IMR-90 (cell line): ENCODE measurements at regions not wholly inside any gene's neighbourhood (a gene's known extent, or its start where the extent isn't known, plus 50 kb on each side); places are given as distances from the start of the nearest gene placed in this dataset.

Experiments used
- ATAC-seq: fragments of 200-7000 bp; cut with Tn5 transposase; 2 replicates; pipeline ENCODE4 v1.9.1; 2020; ENCODE audit warnings: low read depth, mild to moderate bottlenecking, moderate library complexity
- BruUV-seq: library from RNA; stranded (reverse); fragments of 400-500 nt; replicated peaks from 2 replicates; lab custom pipeline; 2021; lab: Mats Ljungman, UMichigan
- CTCF ChIA-PET: fragments of 300-600 bp; formaldehyde crosslinking; extraction: SDS; loops from one replicate; lab custom pipeline; 2021; ENCODE audit warnings: antibody characterized with exemption; lab: Yijun Ruan, JAX
- POLR2A ChIA-PET: fragments of 300-600 bp; sonication (Branson Sonifier 250); formaldehyde crosslinking; loops from one replicate; lab custom pipeline; 2022; ENCODE audit warnings: antibody characterized with exemption; ENCODE audit not compliant: unreplicated experiment; lab: Charles Lee
- DNase-seq: peaks from one replicate; pipeline ENCODE4 v3.0.0; 2013
- H2AFZ ChIP-seq: replicated peaks from 2 replicates; pipeline ENCODE3; 2013; ENCODE audit warnings: low read length, mild to moderate bottlenecking; ENCODE audit not compliant: poor library complexity
- H2AK5ac ChIP-seq: 2 replicates; pipeline ENCODE4 v1.6.1; 2013; ENCODE audit warnings: low read depth, low read length, inconsistent platforms
- H2AK9ac ChIP-seq: replicated peaks from 2 replicates; pipeline ENCODE3; 2013; ENCODE audit warnings: mild to moderate bottlenecking, low read depth, low read length, moderate library complexity; ENCODE audit not compliant: poor library complexity
- H2BK120ac ChIP-seq: 2 replicates; pipeline ENCODE4 v1.6.1; 2013; ENCODE audit warnings: low read depth, low read length, inconsistent platforms
- H2BK15ac ChIP-seq: 3 replicates; pipeline ENCODE4 v1.6.1; 2013; ENCODE audit warnings: low read depth, low read length, inconsistent platforms
- H2BK20ac ChIP-seq: 2 replicates; pipeline ENCODE4 v1.6.1; 2013; ENCODE audit warnings: low read depth, mild to moderate bottlenecking, inconsistent platforms, low read length, moderate library complexity
- H2BK5ac ChIP-seq: 2 replicates; pipeline ENCODE4 v1.6.1; 2013; ENCODE audit warnings: mild to moderate bottlenecking, low read depth, low read length, inconsistent platforms; ENCODE audit not compliant: poor library complexity, severe bottlenecking
- H3K14ac ChIP-seq: replicated peaks from 2 replicates; pipeline ENCODE4 v1.6.1; 2013; ENCODE audit warnings: low read depth, low read length, inconsistent platforms
- H3K18ac ChIP-seq: 2 replicates; pipeline ENCODE4 v1.6.1; 2013; ENCODE audit warnings: low read depth, low read length, control low read depth
- H3K23ac ChIP-seq: 2 replicates; pipeline ENCODE4 v1.6.1; 2013; ENCODE audit warnings: low read depth, low read length, inconsistent platforms
- H3K27ac ChIP-seq: 2 replicates; pipeline ENCODE4 v1.5.1; 2013; ENCODE audit warnings: mild to moderate bottlenecking, control low read depth, low read length; ENCODE audit not compliant: insufficient read depth
- H3K27me3 ChIP-seq: 2 replicates; pipeline ENCODE4 v1.6.1; 2013; ENCODE audit warnings: low read length; ENCODE audit not compliant: control insufficient read depth, insufficient read depth
- H3K36me3 ChIP-seq: 2 replicates; pipeline ENCODE4 v1.6.1; 2013; ENCODE audit warnings: low read length, mixed read lengths; ENCODE audit not compliant: control insufficient read depth, insufficient read depth
- H3K4ac ChIP-seq: 2 replicates; pipeline ENCODE4 v1.6.1; 2013; ENCODE audit warnings: low read depth, low read length, inconsistent platforms
- H3K4me1 ChIP-seq: 2 replicates; pipeline ENCODE4 v1.6.1; 2013; ENCODE audit warnings: low read length, mixed read lengths; ENCODE audit not compliant: control insufficient read depth, insufficient read depth
- H3K4me2 ChIP-seq: 2 replicates; pipeline ENCODE4 v1.6.1; 2013; ENCODE audit warnings: low read depth, mild to moderate bottlenecking, control low read depth, low read length, moderate library complexity
- H3K4me3 ChIP-seq: 2 replicates; pipeline ENCODE4 v1.5.1; 2013; ENCODE audit warnings: low read depth, mild to moderate bottlenecking, control low read depth, low read length, moderate library complexity; ENCODE audit not compliant: insufficient read depth
- H3K56ac ChIP-seq: 2 replicates; pipeline ENCODE4 v1.6.1; 2013; ENCODE audit warnings: low read length, inconsistent platforms; ENCODE audit not compliant: insufficient read depth; ENCODE audit errors: extremely low read depth
- H3K79me1 ChIP-seq, 2 experiments: 2 replicates each; pipeline ENCODE4 v1.6.1; 2013; ENCODE audit warnings: low read length in 2 of 2, inconsistent platforms in 1 of 2, low read depth in 1 of 2
- H3K9ac ChIP-seq: 2 replicates; pipeline ENCODE4 v1.6.1; 2013; ENCODE audit warnings: low read depth, low read length, control low read depth
- H3K9me1 ChIP-seq: 2 replicates; pipeline ENCODE4 v1.6.1; 2013; ENCODE audit warnings: low read length, inconsistent platforms; ENCODE audit not compliant: insufficient read depth
- H3K9me3 ChIP-seq: 2 replicates; pipeline ENCODE4 v1.6.1; 2013; ENCODE audit warnings: low read length; ENCODE audit not compliant: control insufficient read depth, insufficient read depth
- H4K20me1 ChIP-seq: 2 replicates; pipeline ENCODE4 v1.6.1; 2013; ENCODE audit warnings: low read length, inconsistent platforms; ENCODE audit not compliant: insufficient read depth
- H4K5ac ChIP-seq: 2 replicates; pipeline ENCODE4 v1.6.1; 2013; ENCODE audit warnings: mild to moderate bottlenecking, low read depth, low read length, control low read depth
- H4K8ac ChIP-seq, 2 experiments: 2 replicates each; pipeline ENCODE4 v1.6.1; 2013; ENCODE audit warnings: low read depth in 2 of 2, low read length in 2 of 2, control low read depth in 1 of 2, inconsistent platforms in 1 of 2
- H4K91ac ChIP-seq: 2 replicates; pipeline ENCODE4 v1.6.1; 2013; ENCODE audit warnings: low read depth, low read length, inconsistent platforms; ENCODE audit not compliant: insufficient read depth
- BHLHE40 ChIP-seq: fragments of 150-350 bp; IDR thresholded peaks from 2 replicates; pipeline ENCODE4 v1.6.1; 2016; ENCODE audit warnings: mild to moderate bottlenecking, low read depth, low read length
- CEBPB ChIP-seq: IDR thresholded peaks from 2 replicates; pipeline ENCODE4 v1.6.1; 2012; ENCODE audit warnings: low read depth, low read length, improper control_type of control experiment
- FOS ChIP-seq: fragments of 150-350 bp; IDR thresholded peaks from 2 replicates; pipeline ENCODE4 v1.6.1; 2016; ENCODE audit warnings: low read depth, low read length
- MAFK ChIP-seq: IDR thresholded peaks from 2 replicates; pipeline ENCODE4 v1.6.1; 2012; ENCODE audit warnings: low read depth, low read length, improper control_type of control experiment
- MAZ ChIP-seq: IDR thresholded peaks from 2 replicates; pipeline ENCODE4 v1.6.1; 2012; ENCODE audit warnings: low read depth, mild to moderate bottlenecking, low read length, improper control_type of control experiment, moderate library complexity, borderline replicate concordance
- MXI1 ChIP-seq: IDR thresholded peaks from 2 replicates; pipeline ENCODE4 v1.6.1; 2012; ENCODE audit warnings: low read depth, mild to moderate bottlenecking, low read length, moderate library complexity, borderline replicate concordance
- NFE2L2 ChIP-seq: fragments of 150-350 bp; IDR thresholded peaks from 2 replicates; pipeline ENCODE4 v1.6.1; 2016; ENCODE audit warnings: low read depth, mild to moderate bottlenecking, low read length
- POLR2A ChIP-seq: IDR thresholded peaks from 2 replicates; pipeline ENCODE4 v1.6.1; 2012; ENCODE audit warnings: mild to moderate bottlenecking, low read depth, low read length
- RAD21 ChIP-seq: IDR thresholded peaks from 2 replicates; pipeline ENCODE4 v1.6.1; 2012; ENCODE audit warnings: low read length, improper control_type of control experiment
- SMC3 ChIP-seq: fragments of 150-350 bp; IDR thresholded peaks from 2 replicates; pipeline ENCODE4 v1.6.1; 2016; ENCODE audit warnings: low read depth, mild to moderate bottlenecking, antibody characterized with exemption, low read length, moderate library complexity
- USF2 ChIP-seq: fragments of 150-350 bp; IDR thresholded peaks from 2 replicates; pipeline ENCODE4 v1.6.1; 2017; ENCODE audit warnings: mild to moderate bottlenecking, antibody characterized with exemption, low read length, low read depth
- WGBS, 2 experiments: methylation state at CpG; one replicate each; pipeline versions ENCODE4 v1.1.5 to v1.1.7; 2013; ENCODE audit warnings: missing lambda C conversion rate in 2 of 2; ENCODE audit not compliant: insufficient read length in 1 of 2; ENCODE audit errors: extremely low coverage in 2 of 2; 5-methylcytosine and 5-hydroxymethylcytosine counted together
- dilution Hi-C: fragments of 300-500 bp; cut with HindIII; formaldehyde crosslinking; loops from one replicate; pipeline ENCODE4 v1.14.3; 2018; ENCODE audit warnings: low sequenced_read_pairs; ENCODE audit not compliant: unreplicated experiment
- in situ Hi-C: fragments of 300-500 bp; cut with MboI; formaldehyde crosslinking; loops from 3 replicates; pipeline ENCODE4 v1.14.3; 2019; ENCODE audit warnings: low sequenced_read_pairs, inconsistent platforms, mixed read lengths
- intact Hi-C: fragments of 100-400 bp; cut with micrococcal nuclease; formaldehyde crosslinking; loops from 2 replicates; pipeline ENCODE4 v1.10.0; 2022

GRCh38 chr21:27799861-27800260 lies 833.0 kb upstream of the ADAMTS5 start:
- Histone ChIP-seq H2BK20ac (no peak overlapping the region), H3K27ac (no peak overlapping the region), H3K36me3 (no peaks in the 10 kb centered on the region), H2BK5ac (no peak overlapping the region), H3K9ac (no peak overlapping the region), H3K4me3 (no peak overlapping the region), H4K8ac (no peak overlapping the region), H3K23ac (no peak overlapping the region), H3K9me3 (no peaks in the 10 kb centered on the region), H3K4me2 (0 out of 2 replicates have a peak overlapping the region, but pooled peaks have one; percentile 11), H3K14ac (peak overlapping the region; percentile 47; the same call in 1 of the 2 replicates), H4K5ac (no peak overlapping the region), H3K27me3 (no peaks in the 10 kb centered on the region), H4K91ac (no peak overlapping the region), H4K20me1 (no peaks in the 10 kb centered on the region), H2AK9ac (no peak overlapping the region), H3K4ac (no peak overlapping the region), H3K18ac (peak overlapping the region; percentile 34; the same call in 1 of the 2 replicates), H2BK120ac (no peak overlapping the region), H2BK15ac (no peak overlapping the region), H3K79me1 (no peaks in the 10 kb centered on the region), H3K56ac (no peak overlapping the region), H3K9me1 (0 out of 2 replicates have a peak, but pooled peaks cover 3% of the 10 kb centered on the region), H2AFZ (no peak overlapping the region), H3K4me1 (peaks cover 2% of the 10 kb centered on the region), H2AK5ac (no peak overlapping the region)
- in situ Hi-C loops (no loop called here), dilution Hi-C loops (no loop called here), intact Hi-C loops (loop anchor here (5.0 kb wide), 1 partner anchor 953 kb away; the partner anchor contains the start of gene ADAMTS1)
- POLR2A ChIA-PET = no interaction called here
- CTCF ChIA-PET = interaction anchor here (1.0 kb wide), 1 partner anchor 33 kb away, joined by 3 read pairs; no protein-coding TSS in a partner anchor
- no peak for TF ChIP-seq USF2
- TF ChIP-seq POLR2A = no peak
- TF ChIP-seq MAZ = no peak
- no peak for TF ChIP-seq NFE2L2
- no peak for TF ChIP-seq FOS
- no peak for TF ChIP-seq CEBPB
- no peak for TF ChIP-seq SMC3
- no peak for TF ChIP-seq RAD21
- TF ChIP-seq MAFK = no peak
- TF ChIP-seq MXI1 = no peak
- no peak for TF ChIP-seq BHLHE40
- WGBS, 2 experiments = no CpG with 5 or more reads among the region's 8 CpGs
- DNase-seq = no peak
- no TSS peak for BruUV-seq
- no peak for ATAC-seq
